ENCODE measurements at regions not wholly inside any gene's neighbourhood (a gene's known extent, or its start where the extent isn't known, plus 50 kb on each side); places are given as distances from the start of the nearest gene placed in this dataset.

GRCh38 chr1:226489718-226490425, 58.7 kb upstream of the STUM start:
- intact Hi-C loops (cut with micrococcal nuclease), result loop anchor here (2.0 kb wide), 2 partner anchors 17 to 113 kb away; no protein-coding TSS in a partner anchor
- no peak overlapping the region for H3K4me3 Mint-ChIP-seq (ENCODE audit: unreplicated experiment)
- H3K27me3 Mint-ChIP-seq (ENCODE audit: insufficient read depth, unreplicated experiment), result no peaks in the 10 kb centered on the region
- ChIA-PET CTCF (interaction anchor here (0.6 to 2.1 kb wide), 6 partner anchors 12 to 1009 kb away, joined by 3 to 5 read pairs (median 4); no protein-coding TSS in a partner anchor), POLR2A (interaction anchor here (1.1 kb wide), 1 partner anchor 82 kb away, joined by 3 read pairs; the partner anchor contains the start of gene PARP1)
- H3K4me1 Mint-ChIP-seq (ENCODE audit: insufficient read depth, unreplicated experiment), result peaks cover 13% of the 10 kb centered on the region
- TF ChIP-seq CTCF (IDR thresholded peaks at IDR 0.05; ENCODE audit: unreplicated experiment), result no peak
- no peaks in the 10 kb centered on the region for H3K36me3 Mint-ChIP-seq (ENCODE audit: insufficient read depth, unreplicated experiment)
- no peak for DNase-seq (ENCODE audit: unreplicated experiment)
- no peak overlapping the region for H3K27ac Mint-ChIP-seq (ENCODE audit: low read depth, unreplicated experiment)
- H3K9me3 Mint-ChIP-seq (ENCODE audit: unreplicated experiment), result peaks cover 8% of the 10 kb centered on the region
- BruUV-seq (replicated peaks), result no TSS peak

GRCh38 chr1:226490426-226490809, 58.1 kb upstream of the STUM start:
- Mint-ChIP-seq H3K9me3 (ENCODE audit: unreplicated experiment) (peaks cover 8% of the 10 kb centered on the region), H3K27ac (ENCODE audit: low read depth, unreplicated experiment) (no peak overlapping the region), H3K36me3 (ENCODE audit: insufficient read depth, unreplicated experiment) (no peaks in the 10 kb centered on the region), H3K4me3 (ENCODE audit: unreplicated experiment) (no peak overlapping the region), H3K27me3 (ENCODE audit: insufficient read depth, unreplicated experiment) (no peaks in the 10 kb centered on the region), H3K4me1 (ENCODE audit: insufficient read depth, unreplicated experiment) (peaks cover 15% of the 10 kb centered on the region)
- ChIA-PET CTCF (interaction anchor here (0.5 to 2.1 kb wide), 5 partner anchors 8 to 294 kb away, joined by 3 to 6 read pairs (median 4); no protein-coding TSS in a partner anchor), POLR2A (interaction anchor here (1.1 kb wide), 1 partner anchor 82 kb away, joined by 3 read pairs; the partner anchor contains the start of gene PARP1)
- intact Hi-C loops (cut with micrococcal nuclease), result loop anchor here (2.0 kb wide), 1 partner anchor 16 kb away; no protein-coding TSS in a partner anchor
- DNase-seq (ENCODE audit: unreplicated experiment), result no peak
- no TSS peak for BruUV-seq (replicated peaks)
- no peak for TF ChIP-seq CTCF (IDR thresholded peaks at IDR 0.05; ENCODE audit: unreplicated experiment)

GRCh38 chr1:226491093-226491850, 57.3 kb upstream of the STUM start:
- CTCF ChIA-PET, result interaction anchor here (1.0 to 2.1 kb wide), 6 partner anchors 9 to 142 kb away, joined by 3 to 6 read pairs (median 4); no protein-coding TSS in a partner anchor
- POLR2A ChIA-PET, result interaction anchor here (0.7 to 1.1 kb wide), 2 partner anchors 83 to 967 kb away, joined by 3 read pairs; partner anchors contain the start of gene PARP1
- Mint-ChIP-seq H3K27ac (ENCODE audit: low read depth, unreplicated experiment) (no peak overlapping the region), H3K9me3 (ENCODE audit: unreplicated experiment) (peaks cover 8% of the 10 kb centered on the region), H3K4me1 (ENCODE audit: insufficient read depth, unreplicated experiment) (peaks cover 24% of the 10 kb centered on the region), H3K4me3 (ENCODE audit: unreplicated experiment) (no peak overlapping the region), H3K36me3 (ENCODE audit: insufficient read depth, unreplicated experiment) (no peaks in the 10 kb centered on the region), H3K27me3 (ENCODE audit: insufficient read depth, unreplicated experiment) (no peaks in the 10 kb centered on the region)
- no peak for TF ChIP-seq CTCF (IDR thresholded peaks at IDR 0.05; ENCODE audit: unreplicated experiment)
- BruUV-seq (replicated peaks), result no TSS peak
- intact Hi-C loops (cut with micrococcal nuclease), result loop anchor here (2.0 kb wide), 1 partner anchor 16 kb away; no protein-coding TSS in a partner anchor
- DNase-seq (ENCODE audit: unreplicated experiment), result no peak

All from MCF 10A (cell line).